ENCODE measurements at regions not wholly inside any gene's neighbourhood (a gene's known extent, or its start where the extent isn't known, plus 50 kb on each side); places are given as distances from the start of the nearest gene placed in this dataset.
"Not testable (repeated sequence)": the region's sequence is repeated elsewhere in the genome, so short reads cannot be mapped to it uniquely, and the experiment has no call there.

DNA sequence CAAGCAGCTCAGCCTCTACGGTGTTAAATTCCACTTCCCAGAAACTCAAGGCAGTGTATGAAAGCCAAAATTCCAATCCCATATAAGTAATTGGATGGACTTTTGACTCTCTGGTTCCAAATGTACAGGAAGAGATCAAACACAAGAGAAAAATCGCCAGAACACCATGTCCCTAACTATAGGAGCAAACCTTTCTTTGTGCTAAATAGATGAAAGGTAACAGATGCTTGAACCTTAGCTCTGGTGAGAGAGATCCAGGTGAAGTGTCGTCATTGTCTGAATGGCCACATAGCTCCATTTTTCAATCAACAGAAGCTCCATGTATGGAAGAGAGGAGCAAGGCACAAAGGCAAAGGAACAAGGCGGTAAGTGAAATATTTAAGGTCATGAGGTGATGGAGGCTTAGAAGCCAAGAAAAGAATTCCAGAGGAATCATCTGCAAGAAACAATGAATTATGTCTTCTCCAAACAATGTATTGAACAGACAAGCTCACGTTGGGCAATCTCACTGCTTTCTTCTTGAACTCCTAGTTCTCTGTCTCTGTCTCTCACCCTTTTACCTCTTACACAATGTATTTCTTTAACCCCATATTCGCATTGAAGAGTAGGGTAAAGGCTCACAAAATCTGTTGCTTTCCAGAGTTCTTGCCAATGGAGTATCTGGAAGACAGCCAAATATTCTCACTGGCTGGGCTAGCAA is 585.1 kb downstream of the GATA3 start:
- DNase-seq = no peak

DNA sequence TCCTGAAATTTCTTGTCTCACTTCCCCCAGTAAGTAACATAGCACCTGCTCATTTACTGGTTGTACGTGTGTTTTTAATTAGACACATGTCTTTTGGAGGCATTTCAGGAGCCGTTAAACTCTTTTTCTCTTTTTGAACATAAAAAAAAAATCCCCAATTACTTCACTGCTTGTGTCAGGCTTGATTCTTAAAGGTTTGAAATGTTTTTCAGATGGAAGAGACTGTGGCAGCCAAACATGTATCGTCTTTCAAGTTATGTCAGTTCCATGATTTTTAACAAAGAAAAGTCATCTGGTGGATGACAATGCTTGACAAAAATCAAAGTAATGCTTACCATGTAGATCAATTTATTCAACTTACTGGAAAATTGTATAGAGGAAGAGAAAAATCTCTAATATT is 585.8 kb downstream of the GATA3 start:
- DNase-seq = no peak

- DNase-seq = no peak
Observed at GRCh38 chr10:8640878-8641277, 586.4 kb downstream of the GATA3 start.

DNA sequence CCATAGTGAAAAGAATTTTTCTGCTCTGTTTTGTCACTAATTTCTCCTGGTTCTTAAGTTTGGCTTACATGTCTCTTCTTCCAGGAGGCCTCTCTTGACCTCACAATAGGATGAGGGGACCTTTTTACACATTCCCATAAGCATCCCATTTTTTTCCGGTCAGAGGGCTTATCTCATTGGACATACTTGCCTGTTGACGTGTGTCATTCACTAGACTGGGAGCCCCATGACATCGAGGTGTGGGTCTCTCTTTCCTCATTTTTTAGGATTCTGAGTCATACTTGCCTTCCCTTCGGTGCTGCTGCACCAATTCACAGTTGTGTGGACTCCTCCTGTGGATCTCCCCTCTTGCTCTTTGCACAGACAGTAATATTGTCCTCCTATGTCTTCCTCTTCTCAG is 601.8 kb downstream of the GATA3 start:
- no peak for DNase-seq

DNA sequence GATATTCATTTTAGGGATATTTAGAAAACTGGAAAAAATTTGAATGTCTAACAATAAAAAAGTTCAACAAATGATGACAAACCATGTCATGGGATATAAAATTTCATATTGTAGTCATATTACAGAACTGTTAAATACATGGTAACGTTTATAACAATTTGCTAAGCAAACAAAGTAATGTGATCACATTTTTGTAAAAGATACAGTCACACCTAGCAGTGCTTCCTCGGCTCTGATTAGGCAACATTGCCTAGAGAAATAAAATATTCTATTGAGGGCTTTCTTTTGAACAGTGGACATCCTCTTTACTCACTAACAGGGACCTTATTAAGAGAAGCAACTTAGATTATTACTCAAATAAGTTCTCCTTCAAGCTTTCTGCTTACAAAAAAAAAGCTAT is 605.5 kb downstream of the GATA3 start:
- DNase-seq = no peak

DNA sequence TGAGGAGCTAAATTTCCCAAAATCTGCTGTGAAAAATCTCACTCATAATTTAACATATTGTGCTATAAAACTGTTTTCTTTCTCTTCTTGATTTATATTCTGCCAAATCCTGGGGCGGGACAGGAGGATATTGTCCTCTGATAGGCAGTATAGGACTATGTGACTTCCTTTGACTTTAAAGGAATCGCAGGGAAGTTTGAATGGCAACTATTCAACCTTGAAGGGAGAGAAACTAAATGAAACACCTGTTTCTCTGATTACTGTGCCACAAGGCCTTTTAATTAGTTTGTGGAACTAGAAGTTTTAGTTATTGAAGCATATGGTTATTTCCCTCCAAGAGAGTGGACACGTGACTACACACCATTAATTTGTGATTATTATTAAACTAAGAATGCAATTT is 607.4 kb downstream of the GATA3 start:
- no peak for DNase-seq

DNA sequence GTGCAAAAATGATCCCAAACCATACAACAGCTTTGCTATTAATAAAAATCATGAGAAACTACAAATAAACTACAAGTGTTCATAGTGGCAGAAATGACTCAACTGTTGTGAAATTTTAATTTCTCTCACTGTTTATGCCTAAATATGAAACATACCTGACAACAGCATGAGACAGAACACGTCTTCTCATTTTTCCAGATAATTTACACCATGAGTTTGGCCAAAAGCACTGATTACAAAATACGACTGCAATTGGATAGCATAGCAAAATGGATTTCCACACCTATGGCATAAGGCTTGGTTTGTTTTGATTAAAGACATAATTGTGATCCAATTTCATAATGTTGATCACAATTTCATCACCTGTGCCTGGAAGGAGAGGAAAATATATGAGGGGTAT is 608.6 kb downstream of the GATA3 start:
- DNase-seq = no peak

GRCh38 chr10:8665322-8665721 is 610.8 kb downstream of the GATA3 start:
- DNase-seq = no peak

GRCh38 chr10:8670461-8670860 is 616.0 kb downstream of the GATA3 start:
- no peak for DNase-seq

GRCh38 chr10:8674230-8674629 is 619.7 kb downstream of the GATA3 start:
- DNase-seq = no peak

DNA sequence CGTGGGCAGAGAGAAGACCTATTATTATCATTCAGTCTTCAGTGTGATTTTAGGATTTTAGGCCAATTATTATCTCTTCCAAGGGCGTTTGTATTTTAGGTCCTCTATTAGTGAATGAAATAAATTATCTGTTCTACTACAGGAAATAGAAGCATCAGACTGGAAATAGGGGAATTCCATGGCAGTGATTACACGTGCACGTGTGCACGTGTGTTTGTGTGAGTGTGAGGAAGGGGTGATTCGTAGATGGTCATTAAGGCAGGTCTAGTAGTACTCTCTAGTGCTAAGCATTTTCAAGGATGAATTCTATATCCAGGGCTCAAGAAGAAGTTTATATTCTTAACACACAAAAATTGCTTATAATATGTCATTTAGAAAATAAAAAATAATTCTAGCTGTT is 623.2 kb downstream of the GATA3 start:
- no peak for DNase-seq

- not testable (repeated sequence) for DNase-seq
Observed at GRCh38 chr10:8684916-8685315, 630.4 kb downstream of the GATA3 start.

GRCh38 chr10:8688881-8689280 is 634.4 kb downstream of the GATA3 start:
- no peak for DNase-seq

DNA sequence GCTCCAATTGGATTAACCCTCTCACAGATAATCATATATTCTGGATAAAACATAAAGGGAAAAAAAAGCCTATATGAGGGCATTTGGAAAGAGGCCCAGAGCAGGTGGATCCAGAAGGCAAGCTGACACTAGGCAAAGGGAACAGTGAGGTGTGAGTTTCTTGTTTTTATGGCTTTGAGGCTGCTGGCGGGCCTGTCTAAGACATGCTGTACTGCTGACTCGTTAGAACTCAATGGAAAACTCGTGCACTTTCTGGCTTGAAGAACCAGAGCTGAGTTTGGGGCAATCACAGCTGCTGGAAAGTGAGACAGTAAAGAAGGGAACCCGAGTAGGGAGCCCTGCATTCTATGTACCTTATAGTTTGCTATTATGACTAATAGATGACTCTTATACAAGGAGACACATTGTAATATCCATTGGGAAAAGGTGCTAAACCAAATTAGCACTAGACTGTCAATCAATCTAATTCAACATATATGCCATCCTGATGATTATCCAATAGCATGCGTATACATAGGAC is 637.1 kb downstream of the GATA3 start:
- no peak for DNase-seq

- DNase-seq = not testable (repeated sequence)
Observed at GRCh38 chr10:8693635-8694034, 639.1 kb downstream of the GATA3 start.

DNA sequence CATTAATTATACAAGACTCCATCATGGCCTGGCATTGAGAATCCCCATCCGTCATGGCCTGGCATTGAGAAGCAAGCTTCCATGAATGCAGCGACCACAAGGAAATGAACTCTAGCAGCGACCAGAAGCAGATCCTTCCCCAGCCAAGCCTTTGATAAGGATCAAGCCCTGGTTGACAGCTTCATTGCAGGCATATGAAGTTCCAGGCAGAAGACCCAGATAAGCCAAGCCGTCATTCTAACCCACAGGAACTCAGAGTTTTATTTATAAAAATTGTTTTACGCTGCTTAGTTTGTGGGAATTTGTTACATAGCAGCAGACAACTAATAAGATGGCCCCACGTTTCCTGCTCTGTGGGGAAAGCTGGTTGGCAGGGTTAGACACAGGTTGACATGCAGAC is 642.3 kb downstream of the GATA3 start:
- DNase-seq = no peak

DNA sequence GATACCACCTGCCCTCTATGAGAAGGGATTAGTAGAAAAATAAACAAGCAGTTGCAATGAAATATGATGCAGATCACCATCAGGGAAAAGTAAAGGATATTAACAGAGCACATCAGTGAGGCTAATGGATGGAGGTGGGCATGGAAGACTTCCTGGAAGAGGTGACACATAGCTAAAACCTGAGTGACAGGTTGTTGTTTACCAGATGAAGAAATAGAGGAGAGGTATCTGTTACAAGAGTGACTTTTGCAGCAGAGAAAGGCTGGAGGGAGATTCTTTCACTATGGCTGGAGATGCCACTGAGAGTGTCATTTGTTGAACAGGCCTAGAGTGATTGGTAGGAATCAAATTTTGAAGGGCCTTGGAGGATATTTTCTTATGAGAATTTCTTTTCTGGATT is 646.2 kb downstream of the GATA3 start:
- no peak for DNase-seq

DNA sequence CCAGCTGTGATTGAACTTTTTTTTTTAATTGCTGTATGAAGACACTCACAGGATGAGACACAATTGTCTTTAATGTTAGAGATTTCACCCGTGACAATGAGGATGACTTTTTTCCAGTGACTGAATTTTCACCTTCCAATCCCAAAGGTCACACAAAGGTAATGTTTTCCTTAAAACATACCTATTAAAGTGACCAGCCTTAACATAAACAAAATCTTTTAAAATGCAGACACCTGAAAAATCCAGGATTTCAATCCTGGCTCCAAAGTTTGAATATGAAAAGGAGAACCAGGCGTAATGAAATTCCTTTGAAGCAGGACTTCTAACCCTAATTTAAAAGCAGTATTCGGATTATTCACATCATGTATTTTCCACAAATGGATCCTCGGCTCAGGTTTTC is 647.7 kb downstream of the GATA3 start:
- no peak for DNase-seq

GRCh38 chr10:8705415-8705814 is 650.9 kb downstream of the GATA3 start:
- DNase-seq = no peak

DNA sequence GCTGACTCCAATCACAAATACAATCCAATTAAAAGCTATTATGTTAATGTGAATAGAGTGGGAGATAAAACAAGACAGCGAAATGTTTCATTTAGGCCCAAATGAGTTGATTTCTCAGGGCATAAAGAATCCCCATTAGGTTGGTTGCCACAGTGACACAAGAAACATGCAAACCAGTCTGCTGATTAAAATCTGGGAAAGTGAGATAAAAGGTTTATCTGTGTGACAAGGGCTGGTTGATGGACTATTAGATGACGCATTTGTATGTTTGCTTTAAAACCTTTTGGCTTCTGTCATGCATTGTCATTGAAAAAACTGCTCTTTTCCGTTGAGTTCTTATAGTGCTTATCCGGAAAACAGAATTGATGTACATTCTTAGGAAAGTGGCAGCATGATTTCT is 658.2 kb downstream of the GATA3 start:
- no peak for DNase-seq

DNA sequence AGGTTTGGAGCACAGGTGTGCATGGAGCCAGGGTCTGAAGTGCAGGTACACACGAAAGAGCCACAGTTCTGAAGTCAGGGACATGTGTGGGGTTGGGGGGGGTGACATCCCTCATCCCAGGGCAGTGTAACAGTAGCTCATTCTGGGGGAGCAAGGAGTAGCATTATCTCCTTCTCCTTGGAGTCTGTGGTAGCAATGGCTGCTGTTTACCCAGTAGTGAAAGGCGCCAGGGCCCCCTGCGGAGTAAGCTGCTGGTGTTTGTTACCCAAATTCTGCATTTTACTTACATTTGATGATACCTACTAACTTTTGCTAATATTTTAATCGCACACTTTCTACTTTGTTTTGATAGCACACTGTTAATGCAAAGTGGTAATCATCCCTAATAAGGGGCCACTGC is 665.5 kb downstream of the GATA3 start:
- DNase-seq = no peak

DNA sequence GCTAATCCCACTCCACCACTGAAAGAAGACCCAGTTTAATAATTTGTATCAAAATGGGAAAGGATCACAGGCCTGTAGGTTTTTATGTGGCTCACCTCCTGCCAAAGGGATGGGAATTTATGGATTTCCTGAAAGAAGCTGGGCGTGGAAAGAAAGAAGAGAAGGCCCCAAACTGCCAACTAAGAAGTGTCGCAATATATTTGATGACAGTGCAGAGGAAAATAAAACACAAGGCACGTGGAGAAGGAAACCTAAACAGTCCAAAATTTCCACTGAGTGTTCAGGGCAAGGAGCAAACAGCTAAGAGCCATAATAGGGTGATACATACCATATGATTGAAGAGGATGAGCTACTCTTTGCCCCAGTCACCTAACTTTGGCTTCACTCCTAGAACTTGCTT is 667.2 kb downstream of the GATA3 start:
- no peak for DNase-seq

DNA sequence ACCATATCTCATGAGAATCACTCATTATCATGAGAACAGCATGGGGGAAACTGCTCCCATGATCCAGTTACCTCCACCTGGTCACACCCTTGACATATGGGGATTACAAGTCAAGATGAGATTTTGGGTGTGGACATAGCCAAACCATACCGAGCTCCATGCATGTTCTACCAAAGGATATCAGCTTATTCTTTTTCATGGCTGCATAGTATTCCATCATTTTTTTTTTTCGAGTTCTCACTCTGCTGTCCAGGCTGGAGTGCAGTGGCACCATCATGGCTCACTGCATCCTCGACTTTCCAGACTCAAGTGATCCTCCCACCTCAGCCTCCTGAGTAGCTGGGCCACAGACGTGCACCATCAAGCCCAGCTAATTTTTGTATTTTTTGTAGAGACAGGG is 668.3 kb downstream of the GATA3 start:
- DNase-seq = no peak

DNA sequence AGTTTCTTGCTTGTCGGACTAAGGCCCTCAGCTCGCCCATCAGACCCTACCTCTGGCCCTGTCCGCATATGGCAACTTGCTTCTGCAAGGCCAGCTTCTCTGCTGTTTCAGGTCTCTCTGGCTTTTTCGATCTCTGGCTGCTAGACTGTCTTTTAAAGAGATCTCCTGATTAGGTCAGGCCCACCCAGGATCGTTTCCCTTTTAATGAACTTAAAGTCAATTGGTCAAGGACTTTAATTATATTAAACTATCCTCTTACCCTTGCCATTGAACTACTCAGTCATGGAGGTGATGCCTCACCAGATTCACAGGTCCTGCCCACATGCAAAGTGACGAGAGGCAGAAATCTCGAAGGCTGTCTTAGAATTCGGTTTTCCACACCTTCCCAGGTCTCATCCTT is 670.9 kb downstream of the GATA3 start:
- no peak for DNase-seq

DNA sequence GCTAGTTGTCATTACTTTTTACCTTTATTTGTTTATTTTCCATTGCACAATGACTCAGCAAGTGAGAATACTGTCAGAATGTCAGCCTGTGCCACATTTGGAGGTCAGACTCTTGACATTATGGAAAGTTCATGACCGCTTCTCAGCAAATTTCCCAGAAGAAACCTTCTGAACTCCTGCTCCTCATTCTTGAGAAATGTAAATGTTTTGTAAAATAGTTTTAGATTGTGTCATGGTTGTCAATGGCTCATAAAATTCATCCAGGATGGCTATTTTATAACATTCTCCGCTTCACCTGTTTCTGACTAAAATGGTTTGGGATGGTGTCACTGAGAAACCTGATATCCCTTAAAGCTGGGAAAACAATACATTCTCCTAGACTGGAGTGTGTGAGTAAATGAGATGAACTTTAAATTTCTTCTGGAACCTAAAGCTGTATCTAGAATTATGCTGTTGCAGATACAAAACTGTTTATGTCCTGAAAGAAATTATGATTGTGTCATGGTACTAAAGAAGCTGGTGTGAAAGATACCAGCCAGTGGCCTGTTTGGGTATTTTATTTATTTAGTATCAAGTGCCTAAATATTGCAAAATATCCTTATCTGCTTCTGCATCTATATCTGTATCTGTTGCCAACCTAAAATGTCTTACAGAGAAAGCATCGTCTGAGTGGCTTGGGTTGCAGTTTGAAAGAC is 671.7 kb downstream of the GATA3 start:
- no peak for DNase-seq
